Nephron progenitor cell (in vitro differentiated cells): ENCODE measurements at regions not wholly inside any gene's neighbourhood (a gene's known extent, or its start where the extent isn't known, plus 50 kb on each side); places are given as distances from the start of the nearest gene placed in this dataset.

Experiments
- DNase-seq: peaks from one replicate; pipeline ENCODE4 v3.0.0; 2021
- H3K27ac Mint-ChIP-seq: 2 replicates; pipeline ENCODE4 v1.8.0; 2021; ENCODE audit warnings: mild to moderate bottlenecking, moderate library complexity, mixed read lengths
- H3K27me3 Mint-ChIP-seq: 2 replicates; pipeline ENCODE4 v1.8.0; 2021; ENCODE audit warnings: mild to moderate bottlenecking, low read depth, mixed read lengths; ENCODE audit not compliant: poor library complexity
- H3K36me3 Mint-ChIP-seq: 2 replicates; pipeline ENCODE4 v1.8.0; 2021; ENCODE audit warnings: low read depth, mixed read lengths
- H3K4me1 Mint-ChIP-seq: 2 replicates; pipeline ENCODE4 v1.8.0; 2021; ENCODE audit warnings: mixed read lengths
- H3K4me3 Mint-ChIP-seq: 2 replicates; pipeline ENCODE4 v1.8.0; 2021; ENCODE audit warnings: mild to moderate bottlenecking, moderate library complexity, mixed read lengths
- H3K9me3 Mint-ChIP-seq: 2 replicates; pipeline ENCODE4 v1.8.0; 2021; ENCODE audit warnings: mild to moderate bottlenecking, moderate library complexity, mixed read lengths
- TF ChIP-seq, protein P1 (sequence below): fragments of 200-600 bp; sonication (generic); IDR thresholded peaks from 2 replicates; pipeline ENCODE4 v1.5.0; 2021; ENCODE audit warnings: antibody characterized with exemption

GRCh38 chr22:48240935-48241230, 1478.4 kb downstream of the TBC1D22A start:
- Mint-ChIP-seq H3K36me3 (no peaks in the 10 kb centered on the region), H3K9me3 (peaks cover 8% of the 10 kb centered on the region), H3K27me3 (peaks cover 11% of the 10 kb centered on the region), H3K4me3 (no peak overlapping the region), H3K4me1 (peaks cover 28% of the 10 kb centered on the region), H3K27ac (no peak overlapping the region)
- DNase-seq = no peak
- TF ChIP-seq, protein P1, sequence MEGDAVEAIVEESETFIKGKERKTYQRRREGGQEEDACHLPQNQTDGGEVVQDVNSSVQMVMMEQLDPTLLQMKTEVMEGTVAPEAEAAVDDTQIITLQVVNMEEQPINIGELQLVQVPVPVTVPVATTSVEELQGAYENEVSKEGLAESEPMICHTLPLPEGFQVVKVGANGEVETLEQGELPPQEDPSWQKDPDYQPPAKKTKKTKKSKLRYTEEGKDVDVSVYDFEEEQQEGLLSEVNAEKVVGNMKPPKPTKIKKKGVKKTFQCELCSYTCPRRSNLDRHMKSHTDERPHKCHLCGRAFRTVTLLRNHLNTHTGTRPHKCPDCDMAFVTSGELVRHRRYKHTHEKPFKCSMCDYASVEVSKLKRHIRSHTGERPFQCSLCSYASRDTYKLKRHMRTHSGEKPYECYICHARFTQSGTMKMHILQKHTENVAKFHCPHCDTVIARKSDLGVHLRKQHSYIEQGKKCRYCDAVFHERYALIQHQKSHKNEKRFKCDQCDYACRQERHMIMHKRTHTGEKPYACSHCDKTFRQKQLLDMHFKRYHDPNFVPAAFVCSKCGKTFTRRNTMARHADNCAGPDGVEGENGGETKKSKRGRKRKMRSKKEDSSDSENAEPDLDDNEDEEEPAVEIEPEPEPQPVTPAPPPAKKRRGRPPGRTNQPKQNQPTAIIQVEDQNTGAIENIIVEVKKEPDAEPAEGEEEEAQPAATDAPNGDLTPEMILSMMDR = no peak

DNA sequence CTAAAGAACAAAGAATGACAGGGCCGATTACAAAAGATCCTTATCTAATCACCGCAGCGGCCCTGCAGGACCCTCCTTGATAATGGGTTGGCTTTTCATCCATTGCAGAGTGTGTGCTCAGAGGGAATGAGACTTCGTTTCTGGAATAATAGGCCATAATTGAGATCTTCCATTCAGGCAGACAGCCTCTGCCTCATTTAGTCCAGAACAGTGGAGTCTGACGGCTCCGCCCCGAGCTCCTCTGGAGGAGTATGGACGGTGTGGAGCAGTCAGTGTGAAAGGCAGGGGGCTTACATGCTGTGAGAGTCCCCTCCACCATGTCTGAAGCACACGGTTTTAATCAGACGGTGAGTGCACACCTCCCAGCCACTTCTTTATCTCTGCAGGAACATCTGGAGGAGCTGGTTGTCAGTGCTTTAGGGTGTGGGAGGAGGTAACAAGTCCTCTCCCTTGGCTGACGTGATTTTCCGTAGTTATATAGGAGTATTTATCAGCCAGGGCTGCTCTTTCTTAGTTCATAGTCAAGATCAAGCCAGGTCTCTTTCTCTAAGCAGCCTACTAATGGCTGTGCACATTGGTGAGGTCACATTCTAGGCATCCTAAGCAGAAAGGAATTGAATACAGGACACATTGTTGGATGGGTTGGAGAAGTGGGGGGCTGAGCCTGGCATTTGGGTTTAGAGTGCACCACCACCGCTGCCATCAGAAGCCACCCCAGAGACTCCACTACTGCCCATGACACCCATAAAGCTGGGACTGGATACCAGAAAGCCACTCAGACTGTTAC, 1477.9 kb downstream of the TBC1D22A start:
- Mint-ChIP-seq H3K4me3 (no peak overlapping the region), H3K27me3 (peaks cover 11% of the 10 kb centered on the region), H3K9me3 (peaks cover 9% of the 10 kb centered on the region), H3K4me1 (peaks cover 28% of the 10 kb centered on the region), H3K27ac (peak overlapping the region; percentile 29), H3K36me3 (no peaks in the 10 kb centered on the region)
- TF ChIP-seq, protein P1 = no peak
- DNase-seq = no peak

GRCh38 chr22:48239461-48240147, 1477.2 kb downstream of the TBC1D22A start:
- TF ChIP-seq, protein P1 = no peak
- no peak for DNase-seq
- Mint-ChIP-seq H3K27me3 (peaks cover 11% of the 10 kb centered on the region), H3K36me3 (no peaks in the 10 kb centered on the region), H3K27ac (peak overlapping the region; percentile 29), H3K4me3 (peak overlapping the region; percentile 25), H3K4me1 (peaks cover 28% of the 10 kb centered on the region), H3K9me3 (peaks cover 15% of the 10 kb centered on the region)

DNA sequence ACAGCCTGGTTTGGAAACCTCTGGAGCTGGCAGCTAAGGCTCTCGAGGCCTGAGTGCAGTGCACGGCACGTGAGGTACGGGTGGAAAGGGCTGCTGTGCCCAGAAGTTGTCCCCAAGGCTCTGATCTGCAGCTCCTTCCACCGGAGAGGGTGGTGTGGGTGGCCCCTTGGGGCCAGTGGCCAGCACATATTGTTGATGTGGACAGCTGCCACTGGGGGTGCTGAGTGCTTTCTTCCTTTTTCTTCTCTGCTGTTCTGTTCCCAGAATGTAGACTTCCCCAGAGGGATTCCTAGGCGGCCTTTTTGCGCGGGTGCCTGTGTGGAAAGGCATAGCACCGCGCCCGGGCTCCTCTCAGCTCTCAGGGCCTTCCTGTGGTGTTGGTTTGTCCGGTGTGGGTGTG, 1476.5 kb downstream of the TBC1D22A start:
- H3K27ac Mint-ChIP-seq = no peak overlapping the region
- DNase-seq = no peak
- peaks cover 28% of the 10 kb centered on the region for H3K4me1 Mint-ChIP-seq
- H3K4me3 Mint-ChIP-seq = no peak overlapping the region
- TF ChIP-seq, protein P1 = no peak
- H3K36me3 Mint-ChIP-seq = no peaks in the 10 kb centered on the region
- peaks cover 18% of the 10 kb centered on the region for H3K9me3 Mint-ChIP-seq
- peaks cover 5% of the 10 kb centered on the region for H3K27me3 Mint-ChIP-seq

DNA sequence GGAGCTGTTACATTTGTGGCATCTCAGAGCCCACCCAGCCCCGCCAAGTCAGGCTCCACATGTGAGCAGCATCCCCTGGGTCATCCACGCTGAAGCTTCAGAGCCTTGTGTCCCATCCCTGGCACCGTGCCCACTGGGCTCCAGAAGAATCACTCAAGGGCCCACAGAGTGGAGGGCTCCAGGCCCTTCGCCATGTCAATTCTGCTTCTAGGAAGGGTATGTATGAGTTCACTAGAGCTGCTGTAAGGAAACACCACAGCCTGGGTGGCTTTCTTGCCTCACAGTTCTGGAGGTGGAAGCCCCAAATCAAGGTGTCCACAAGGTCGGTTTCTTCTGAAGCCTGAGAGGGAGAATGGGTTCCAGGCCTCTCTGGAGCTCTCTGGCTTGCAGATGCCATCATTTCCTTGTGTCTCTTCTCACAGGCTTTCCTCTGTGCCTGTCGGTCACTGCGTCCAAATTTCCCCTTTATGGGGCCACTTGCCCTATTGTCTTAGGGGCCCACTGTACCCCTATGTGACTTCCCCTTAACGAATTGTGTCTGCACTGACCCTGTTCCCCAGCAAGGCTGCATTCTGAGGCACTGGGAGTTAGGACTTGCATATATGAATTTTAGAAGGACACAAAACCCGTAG, 1476.0 kb downstream of the TBC1D22A start:
- H3K36me3 Mint-ChIP-seq = no peaks in the 10 kb centered on the region
- no peak overlapping the region for H3K4me3 Mint-ChIP-seq
- TF ChIP-seq, protein P1 = no peak
- DNase-seq = no peak
- peaks cover 28% of the 10 kb centered on the region for H3K4me1 Mint-ChIP-seq
- H3K27ac Mint-ChIP-seq = no peak overlapping the region
- H3K27me3 Mint-ChIP-seq = peaks cover 4% of the 10 kb centered on the region
- H3K9me3 Mint-ChIP-seq = peaks cover 20% of the 10 kb centered on the region
